GM12878 (cell line): ENCODE measurements at regions not wholly inside any gene's neighbourhood (a gene's known extent, or its start where the extent isn't known, plus 50 kb on each side); places are given as distances from the start of the nearest gene placed in this dataset.

ENCODE experiments used
- ATAC-seq: fragments of 200-7000 bp; cut with Tn5 transposase; 3 replicates; pipeline ENCODE4 v1.9.1; 2020; ENCODE audit warnings: mild to moderate bottlenecking, moderate library complexity
- BruUV-seq: library from RNA; stranded (reverse); fragments of 400-500 nt; replicated peaks from 2 replicates; lab custom pipeline; 2021; lab: Mats Ljungman, UMichigan
- CTCF ChIA-PET: fragments of 300-600 bp; sonication (Branson Sonifier 250); formaldehyde crosslinking; extraction: SDS; loops from one replicate; lab custom pipeline; 2021; ENCODE audit warnings: inconsistent platforms; lab: Yijun Ruan, JAX
- POLR2A ChIA-PET: fragments of 350-600 bp; formaldehyde crosslinking; extraction: SDS; loops from one replicate; lab custom pipeline; 2021; ENCODE audit warnings: inconsistent platforms; lab: Charles Lee
- RAD21 ChIA-PET: fragments of 300-600 bp; sonication (Branson Sonifier 250); formaldehyde crosslinking; loops from one replicate; lab custom pipeline; 2023; ENCODE audit warnings: antibody characterized with exemption; ENCODE audit not compliant: unreplicated experiment; lab: Charles Lee
- SMC1A ChIA-PET: fragments of 300-600 bp; sonication (Branson Sonifier 250); formaldehyde crosslinking; loops from one replicate; lab custom pipeline; 2023; ENCODE audit not compliant: unreplicated experiment, uncharacterized antibody; lab: Charles Lee
- DNase-seq: peaks from one replicate; pipeline ENCODE4 v3.0.0-alpha.2; 2011; ENCODE audit warnings: low read depth, low spot score
- FAIRE-seq: peaks from 3 replicates; lab custom pipeline; 2011; peaks lifted over from hg19 to GRCh38; lab: Jason Lieb, UNC
- H2AFZ ChIP-seq: 2 replicates; pipeline ENCODE4 v1.6.0; 2011; ENCODE audit warnings: low read depth, low read length, control low read depth; ENCODE audit not compliant: control insufficient read depth
- H3K27ac ChIP-seq: 2 replicates; pipeline ENCODE4 v1.5.1; 2011; ENCODE audit warnings: control low read depth; ENCODE audit not compliant: control insufficient read depth, insufficient read depth
- H3K27me3 ChIP-seq, 2 experiments: replicated peaks in 1 of 2; 2 replicates each; pipeline versions ENCODE4 v1.6.0 to v1.6.1; 2011; ENCODE audit warnings: low read length in 1 of 2; ENCODE audit not compliant: control insufficient read depth in 2 of 2, insufficient read depth in 2 of 2
- H3K36me3 ChIP-seq, 2 experiments: 2 replicates each; pipeline ENCODE4 v1.5.1; 2011; ENCODE audit warnings: low read length in 1 of 2; ENCODE audit not compliant: control insufficient read depth in 2 of 2, insufficient read depth in 2 of 2
- H3K4me1 ChIP-seq: 2 replicates; pipeline ENCODE4 v1.6.1; 2011; ENCODE audit warnings: mild to moderate bottlenecking, low read length, moderate library complexity, mixed read lengths; ENCODE audit not compliant: control insufficient read depth, insufficient read depth
- H3K4me2 ChIP-seq: 2 replicates; pipeline ENCODE4 v1.6.0; 2011; ENCODE audit warnings: control low read depth; ENCODE audit not compliant: control insufficient read depth, insufficient read depth
- H3K4me3 ChIP-seq: fragments of 200-600 bp; sonication (generic); 2 replicates; pipeline ENCODE4 v1.5.1; 2016
- H3K79me2 ChIP-seq: 2 replicates; pipeline ENCODE4 v1.6.0; 2011; ENCODE audit warnings: low read length; ENCODE audit not compliant: control insufficient read depth, insufficient read depth
- H3K9ac ChIP-seq: 2 replicates; pipeline ENCODE4 v1.8.0; 2011; ENCODE audit warnings: low read length, control low read depth, mixed read lengths; ENCODE audit not compliant: control insufficient read depth, insufficient read depth
- H3K9me3 ChIP-seq: replicated peaks from 3 replicates; pipeline ENCODE4 v1.5.1; 2011; ENCODE audit warnings: mild to moderate bottlenecking, low read length; ENCODE audit not compliant: control insufficient read depth, insufficient read depth
- H4K20me1 ChIP-seq: 2 replicates; pipeline ENCODE4 v1.6.0; 2011; ENCODE audit not compliant: control insufficient read depth, insufficient read depth
- ESRRA ChIP-seq: IDR thresholded peaks from 2 replicates; pipeline ENCODE4 v1.6.1; 2012; ENCODE audit warnings: mild to moderate bottlenecking, low read length, improper control_type of control experiment
- KLF5 ChIP-seq: fragments of 450-650 bp; IDR thresholded peaks from 2 replicates; pipeline ENCODE4 v1.6.1; 2014; ENCODE audit warnings: mild to moderate bottlenecking; ENCODE audit not compliant: partially characterized antibody
- NBN ChIP-seq: fragments of 450-650 bp; IDR thresholded peaks from 2 replicates; pipeline ENCODE4 v1.6.1; 2016
- NFYA ChIP-seq: IDR thresholded peaks from 2 replicates; pipeline ENCODE4 v1.6.1; 2011; ENCODE audit warnings: low read depth, mild to moderate bottlenecking, low read length, improper control_type of control experiment, borderline replicate concordance
- SMC3 ChIP-seq: IDR thresholded peaks from 2 replicates; pipeline ENCODE4 v1.6.1; 2011; ENCODE audit warnings: low read length, improper control_type of control experiment, borderline replicate concordance
- TCF12 ChIP-seq: IDR thresholded peaks from 2 replicates; pipeline ENCODE4 v1.6.1; 2011; ENCODE audit warnings: low read depth, mild to moderate bottlenecking, low read length
- USF1 ChIP-seq: IDR thresholded peaks from 2 replicates; pipeline ENCODE4 v1.6.1; 2011; ENCODE audit warnings: borderline replicate concordance, low read depth, mild to moderate bottlenecking, moderate library complexity, mixed read lengths, low read length; ENCODE audit not compliant: insufficient read depth; ENCODE audit errors: extremely low read length
- WGBS: methylation state at CpG from one replicate; pipeline ENCODE4 v1.1.6; 2016; ENCODE audit warnings: low lambda C conversion rate; ENCODE audit not compliant: insufficient replicate concordance, insufficient coverage; ENCODE audit errors: missing lambda C conversion rate; 5-methylcytosine and 5-hydroxymethylcytosine counted together
- in situ Hi-C: fragments of 300-500 bp; cut with MboI; formaldehyde crosslinking; loops from 9 replicates; pipeline ENCODE4 v1.14.3; 2018; ENCODE audit warnings: mixed read lengths
- intact Hi-C: fragments of 100-400 bp; cut with micrococcal nuclease; formaldehyde crosslinking; loops from one replicate; pipeline ENCODE4 v1.14.2; 2022; ENCODE audit not compliant: unreplicated experiment
- TF ChIP-seq, protein P1 (sequence below): fragments of 450-650 bp; IDR thresholded peaks from 2 replicates; pipeline ENCODE4 v1.6.1; 2017; ENCODE audit warnings: mild to moderate bottlenecking, moderate library complexity
- TF ChIP-seq, protein P2 (sequence below): IDR thresholded peaks from 2 replicates; pipeline ENCODE4 v1.6.1; 2012; ENCODE audit warnings: low read length, inconsistent platforms

DNA sequence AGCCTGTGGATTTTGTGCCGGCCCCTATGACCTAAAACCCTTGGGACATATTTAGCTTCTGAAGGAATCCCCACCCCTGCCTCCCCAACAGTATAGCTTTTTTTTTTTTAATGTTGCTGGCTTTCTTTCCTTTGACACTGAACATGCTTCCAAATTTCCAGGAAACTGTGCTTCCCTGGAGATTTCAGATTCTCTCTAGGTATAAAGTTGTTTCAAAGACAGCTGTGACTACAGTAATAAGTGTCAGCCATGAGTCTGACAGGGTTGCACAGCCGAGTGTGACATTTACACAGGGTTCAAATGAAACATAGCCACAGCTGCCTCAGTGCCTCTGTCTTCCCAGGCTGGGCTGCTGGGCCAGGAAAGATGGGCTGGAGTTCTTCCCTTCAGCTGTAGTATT lies 466.6 kb upstream of the COBL start (continued):
- TF ChIP-seq USF1 (no peak), NFYA (no peak)

DNA sequence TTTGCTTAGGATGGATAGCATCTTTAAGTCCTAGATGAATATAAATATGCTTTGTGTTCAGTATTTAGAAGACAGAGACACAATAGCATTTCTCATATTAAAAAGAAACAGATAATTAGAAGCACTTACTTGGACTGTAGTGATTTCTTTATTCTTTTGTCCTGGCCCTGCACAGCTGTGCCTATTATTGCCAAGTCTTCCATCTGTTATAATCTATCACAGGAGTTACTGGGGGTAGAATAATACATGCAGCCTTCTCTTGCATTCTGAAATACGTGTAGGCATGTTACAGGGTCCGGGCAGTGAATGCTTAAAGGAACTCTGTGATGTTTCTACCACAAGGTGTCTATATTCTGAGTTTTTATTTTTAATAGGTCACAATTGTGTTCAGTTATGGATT lies 461.5 kb upstream of the COBL start:
- Histone ChIP-seq H3K36me3 (no peaks in the 10 kb centered on the region), H3K9ac (no peak overlapping the region), H3K27ac (no peak overlapping the region), H3K4me2 (no peak overlapping the region), H3K27me3 (no peaks in the 10 kb centered on the region), H2AFZ (no peak overlapping the region), H3K79me2 (no peaks in the 10 kb centered on the region), H4K20me1 (no peaks in the 10 kb centered on the region), H3K4me3 (no peak overlapping the region), H3K4me1 (no peaks in the 10 kb centered on the region), H3K9me3 (no peaks in the 10 kb centered on the region)
- DNase-seq (no peak), ATAC-seq (no peak), FAIRE-seq (no peak)
- RAD21 ChIA-PET, result no interaction called here
- no peak for TF ChIP-seq KLF5
- intact Hi-C loops, result no loop called here
- BruUV-seq, result no TSS peak
- SMC1A ChIA-PET, result no interaction called here
- in situ Hi-C loops, result no loop called here
- CTCF ChIA-PET, result no interaction called here
- WGBS, result 8% methylated on average over 2 of the region's 2 CpGs
- POLR2A ChIA-PET, result no interaction called here

- Histone ChIP-seq H3K27me3 (no peaks in the 10 kb centered on the region), H2AFZ (no peak overlapping the region), H3K4me1 (no peaks in the 10 kb centered on the region), H4K20me1 (no peaks in the 10 kb centered on the region), H3K4me3 (no peak overlapping the region), H3K36me3 (no peaks in the 10 kb centered on the region), H3K27ac (no peak overlapping the region), H3K79me2 (no peaks in the 10 kb centered on the region), H3K9me3 (no peaks in the 10 kb centered on the region), H3K9ac (no peak overlapping the region), H3K4me2 (no peak overlapping the region)
- 43% methylated on average over 7 of the region's 7 CpGs for WGBS
- RAD21 ChIA-PET, result no interaction called here
- FAIRE-seq (no peak), ATAC-seq (no peak), DNase-seq (no peak)
- in situ Hi-C loops, result no loop called here
- intact Hi-C loops, result no loop called here
- SMC1A ChIA-PET, result no interaction called here
- no TSS peak for BruUV-seq
- CTCF ChIA-PET, result no interaction called here
- POLR2A ChIA-PET, result no interaction called here
- no peak for TF ChIP-seq SMC3
- TF ChIP-seq NBN, result no peak
- TF ChIP-seq ESRRA, result no peak
- TF ChIP-seq TCF12, result no peak
- TF ChIP-seq, protein P1, sequence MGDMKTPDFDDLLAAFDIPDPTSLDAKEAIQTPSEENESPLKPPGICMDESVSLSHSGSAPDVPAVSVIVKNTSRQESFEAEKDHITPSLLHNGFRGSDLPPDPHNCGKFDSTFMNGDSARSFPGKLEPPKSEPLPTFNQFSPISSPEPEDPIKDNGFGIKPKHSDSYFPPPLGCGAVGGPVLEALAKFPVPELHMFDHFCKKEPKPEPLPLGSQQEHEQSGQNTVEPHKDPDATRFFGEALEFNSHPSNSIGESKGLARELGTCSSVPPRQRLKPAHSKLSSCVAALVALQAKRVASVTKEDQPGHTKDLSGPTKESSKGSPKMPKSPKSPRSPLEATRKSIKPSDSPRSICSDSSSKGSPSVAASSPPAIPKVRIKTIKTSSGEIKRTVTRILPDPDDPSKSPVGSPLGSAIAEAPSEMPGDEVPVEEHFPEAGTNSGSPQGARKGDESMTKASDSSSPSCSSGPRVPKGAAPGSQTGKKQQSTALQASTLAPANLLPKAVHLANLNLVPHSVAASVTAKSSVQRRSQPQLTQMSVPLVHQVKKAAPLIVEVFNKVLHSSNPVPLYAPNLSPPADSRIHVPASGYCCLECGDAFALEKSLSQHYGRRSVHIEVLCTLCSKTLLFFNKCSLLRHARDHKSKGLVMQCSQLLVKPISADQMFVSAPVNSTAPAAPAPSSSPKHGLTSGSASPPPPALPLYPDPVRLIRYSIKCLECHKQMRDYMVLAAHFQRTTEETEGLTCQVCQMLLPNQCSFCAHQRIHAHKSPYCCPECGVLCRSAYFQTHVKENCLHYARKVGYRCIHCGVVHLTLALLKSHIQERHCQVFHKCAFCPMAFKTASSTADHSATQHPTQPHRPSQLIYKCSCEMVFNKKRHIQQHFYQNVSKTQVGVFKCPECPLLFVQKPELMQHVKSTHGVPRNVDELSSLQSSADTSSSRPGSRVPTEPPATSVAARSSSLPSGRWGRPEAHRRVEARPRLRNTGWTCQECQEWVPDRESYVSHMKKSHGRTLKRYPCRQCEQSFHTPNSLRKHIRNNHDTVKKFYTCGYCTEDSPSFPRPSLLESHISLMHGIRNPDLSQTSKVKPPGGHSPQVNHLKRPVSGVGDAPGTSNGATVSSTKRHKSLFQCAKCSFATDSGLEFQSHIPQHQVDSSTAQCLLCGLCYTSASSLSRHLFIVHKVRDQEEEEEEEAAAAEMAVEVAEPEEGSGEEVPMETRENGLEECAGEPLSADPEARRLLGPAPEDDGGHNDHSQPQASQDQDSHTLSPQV, result no peak
- TF ChIP-seq, protein P2, sequence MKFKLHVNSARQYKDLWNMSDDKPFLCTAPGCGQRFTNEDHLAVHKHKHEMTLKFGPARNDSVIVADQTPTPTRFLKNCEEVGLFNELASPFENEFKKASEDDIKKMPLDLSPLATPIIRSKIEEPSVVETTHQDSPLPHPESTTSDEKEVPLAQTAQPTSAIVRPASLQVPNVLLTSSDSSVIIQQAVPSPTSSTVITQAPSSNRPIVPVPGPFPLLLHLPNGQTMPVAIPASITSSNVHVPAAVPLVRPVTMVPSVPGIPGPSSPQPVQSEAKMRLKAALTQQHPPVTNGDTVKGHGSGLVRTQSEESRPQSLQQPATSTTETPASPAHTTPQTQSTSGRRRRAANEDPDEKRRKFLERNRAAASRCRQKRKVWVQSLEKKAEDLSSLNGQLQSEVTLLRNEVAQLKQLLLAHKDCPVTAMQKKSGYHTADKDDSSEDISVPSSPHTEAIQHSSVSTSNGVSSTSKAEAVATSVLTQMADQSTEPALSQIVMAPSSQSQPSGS, result no peak
These were observed 457.6 kb upstream of the COBL start for GRCh38 chr7:51774178-51774577.
